K562 (cell line): ENCODE measurements at regions not wholly inside any gene's neighbourhood (a gene's known extent, or its start where the extent isn't known, plus 50 kb on each side); places are given as distances from the start of the nearest gene placed in this dataset.

ENCODE experiments used
- ATAC-seq: fragments of 200-7000 bp; cut with Tn5 transposase; 3 replicates; pipeline ENCODE4 v1.9.1; 2020; ENCODE audit warnings: moderate library complexity
- BruUV-seq: library from RNA; stranded (reverse); fragments of 400-500 nt; replicated peaks from 2 replicates; lab custom pipeline; 2021; lab: Mats Ljungman, UMichigan
- CTCF ChIA-PET: fragments of 300-600 bp; formaldehyde crosslinking; extraction: SDS; loops from one replicate; lab custom pipeline; 2021; ENCODE audit warnings: low intra/inter-chr PET ratio; lab: Yijun Ruan, JAX
- POLR2A ChIA-PET: fragments of 300-600, 350-650 bp; sonication (Branson Sonifier 250); formaldehyde crosslinking; extraction: SDS; loops from one replicate; lab custom pipeline; 2021; ENCODE audit warnings: antibody characterized with exemption, inconsistent platforms; lab: Yijun Ruan, JAX
- DNase-seq, 4 experiments: peaks; one replicate each; pipeline versions ENCODE4 v3.0.0 to v3.0.0-alpha.2; 2011 to 2018; ENCODE audit warnings: low spot score in 3 of 4, mixed read lengths in 3 of 4; ENCODE audit errors: extremely low read depth in 1 of 4
- FAIRE-seq: peaks from 2 replicates; lab custom pipeline; 2011; peaks lifted over from hg19 to GRCh38; lab: Jason Lieb, UNC
- H2AFZ ChIP-seq: 2 replicates; pipeline ENCODE4 v1.6.0; 2011; ENCODE audit warnings: low read depth, low read length, control low read depth, inconsistent platforms
- H3K27ac ChIP-seq: fragments of 200-600 bp; 3 replicates; pipeline ENCODE4 v1.8.0; 2011; ENCODE audit warnings: low read depth, mild to moderate bottlenecking, control low read depth, inconsistent platforms, low read length, moderate library complexity, mixed read lengths; ENCODE audit errors: extremely low read depth
- H3K27me3 ChIP-seq, 2 experiments: fragments of 300-600 bp in 1 of 2; 2 replicates in 1 of 2; 3 replicates in 1 of 2; pipeline versions ENCODE4 v1.6.0 to v1.8.0; 2011; ENCODE audit warnings: inconsistent platforms in 2 of 2, low read length in 2 of 2, mild to moderate bottlenecking in 1 of 2, mixed read lengths in 1 of 2, moderate library complexity in 1 of 2; ENCODE audit not compliant: control insufficient read depth in 2 of 2, insufficient read depth in 2 of 2
- H3K36me3 ChIP-seq: fragments of 300-600 bp; 3 replicates; pipeline ENCODE4 v1.8.0; 2011; ENCODE audit warnings: mild to moderate bottlenecking, low read length, inconsistent platforms; ENCODE audit not compliant: control insufficient read depth, insufficient read depth
- H3K4me1 ChIP-seq, 2 experiments: fragments of 200-600 bp in 1 of 2; replicated peaks in 1 of 2; 2 replicates in 1 of 2; 3 replicates in 1 of 2; pipeline versions ENCODE4 v1.5.1 to v1.8.0; 2011; ENCODE audit warnings: inconsistent platforms in 2 of 2, low read length in 2 of 2, mild to moderate bottlenecking in 1 of 2, mixed read lengths in 1 of 2, moderate library complexity in 1 of 2; ENCODE audit not compliant: control insufficient read depth in 2 of 2, insufficient read depth in 2 of 2
- H3K4me2 ChIP-seq: 2 replicates; pipeline ENCODE4 v1.6.1; 2011; ENCODE audit warnings: low read length, control low read depth, inconsistent platforms, mixed read lengths; ENCODE audit not compliant: insufficient read depth
- H3K4me3 ChIP-seq: fragments of 200-600 bp; sonication (generic), shearing (Covaris generic); 2 replicates; pipeline ENCODE4 v1.5.1; 2016; ENCODE audit warnings: control low read depth, inconsistent platforms
- H3K79me2 ChIP-seq: fragments of 200-600 bp; 3 replicates; pipeline ENCODE4 v1.8.0; 2011; ENCODE audit warnings: low read length, inconsistent platforms; ENCODE audit not compliant: control insufficient read depth, insufficient read depth
- H3K9ac ChIP-seq, 2 experiments: 2 replicates each; pipeline versions ENCODE4 v1.6.0 to v1.6.1; 2011; ENCODE audit warnings: low read depth in 2 of 2, low read length in 2 of 2, control low read depth in 1 of 2, inconsistent platforms in 1 of 2, mild to moderate bottlenecking in 1 of 2, mixed read lengths in 1 of 2; ENCODE audit not compliant: insufficient read depth in 1 of 2
- H3K9me1 ChIP-seq: one replicate; pipeline ENCODE4 v1.6.0; 2011; ENCODE audit warnings: inconsistent platforms, mild to moderate bottlenecking, low read length, moderate library complexity; ENCODE audit not compliant: control insufficient read depth, insufficient read depth
- H3K9me3 ChIP-seq: replicated peaks from 2 replicates; pipeline ENCODE4 v1.5.1; 2011; ENCODE audit warnings: low read depth, low read length, inconsistent platforms; ENCODE audit not compliant: control insufficient read depth, insufficient read depth
- H4K20me1 ChIP-seq: replicated peaks from 2 replicates; pipeline ENCODE4 v1.6.1; 2011; ENCODE audit warnings: low read length, inconsistent platforms, mixed read lengths; ENCODE audit not compliant: control insufficient read depth, insufficient read depth
- BRF1 ChIP-seq: IDR thresholded peaks from 3 replicates; pipeline ENCODE4 v1.6.1; 2011; ENCODE audit warnings: borderline replicate concordance, mild to moderate bottlenecking; ENCODE audit not compliant: insufficient read length; ENCODE audit errors: extremely low read depth
- CBFA2T3 ChIP-seq: fragments of 450-650 bp; IDR thresholded peaks from 2 replicates; pipeline ENCODE4 v1.6.1; 2017
- GATAD2B ChIP-seq: fragments of 450-650 bp; IDR thresholded peaks from 2 replicates; pipeline ENCODE4 v1.6.1; 2017; ENCODE audit warnings: mild to moderate bottlenecking, borderline replicate concordance
- HNRNPLL ChIP-seq: fragments of 200-400 bp; formaldehyde crosslinking; IDR thresholded peaks from 2 replicates; pipeline ENCODE4 v1.6.1; 2017; ENCODE audit warnings: low read length, low read depth, mild to moderate bottlenecking; ENCODE audit not compliant: poor library complexity, severe bottlenecking
- MAFK ChIP-seq: IDR thresholded peaks from 2 replicates; pipeline ENCODE4 v1.6.1; 2011; ENCODE audit warnings: low read length, improper control_type of control experiment
- MCM3 ChIP-seq: fragments of 450-650 bp; IDR thresholded peaks from 2 replicates; pipeline ENCODE4 v1.6.1; 2016
- MECOM ChIP-seq: fragments of 250-450 bp; sonication (Bioruptor Pico); IDR thresholded peaks from 2 replicates; pipeline ENCODE4 v1.8.0; 2022; ENCODE audit warnings: inconsistent platforms
- RBM14 ChIP-seq: fragments of 200-400 bp; formaldehyde crosslinking; IDR thresholded peaks from 2 replicates; pipeline ENCODE4 v1.6.1; 2018; ENCODE audit warnings: low read depth, mild to moderate bottlenecking, low read length, moderate library complexity, borderline replicate concordance; ENCODE audit not compliant: insufficient read depth
- TAL1 ChIP-seq: fragments of 450-650 bp; IDR thresholded peaks from 2 replicates; pipeline ENCODE4 v1.6.1; 2016; ENCODE audit warnings: mild to moderate bottlenecking
- YY1 ChIP-seq, 3 experiments: IDR thresholded peaks; 2 replicates each; pipeline ENCODE4 v1.6.1; 2011; ENCODE audit warnings: low read length in 2 of 3, mild to moderate bottlenecking in 2 of 3, moderate library complexity in 2 of 3, borderline replicate concordance in 1 of 3, control low read depth in 1 of 3, low read depth in 1 of 3; ENCODE audit not compliant: insufficient read depth in 3 of 3, insufficient replicate concordance in 2 of 3, control insufficient read depth in 1 of 3, insufficient read length in 1 of 3; ENCODE audit errors: extremely low read depth in 1 of 3
- ZFPM2 ChIP-seq: fragments of 250-450 bp; sonication (Bioruptor Pico); IDR thresholded peaks from 2 replicates; pipeline ENCODE4 v1.5.1; 2022; ENCODE audit warnings: mild to moderate bottlenecking
- ZNF232 ChIP-seq: sonication (generic); formaldehyde crosslinking; IDR thresholded peaks from 2 replicates; pipeline ENCODE4 v1.8.0; 2022; ENCODE audit warnings: mild to moderate bottlenecking, missing genetic modification reagents
- ZNF79 ChIP-seq: fragments of 250-450 bp; sonication (Bioruptor Pico); IDR thresholded peaks from 2 replicates; pipeline ENCODE4 v1.4.0; 2020; ENCODE audit warnings: low read depth, mild to moderate bottlenecking, moderate library complexity
- ZSCAN29 ChIP-seq: fragments of 450-650 bp; IDR thresholded peaks from 2 replicates; pipeline ENCODE4 v1.6.1; 2017
- WGBS: fragments of 100-300 bp; shearing (Covaris generic); methylation state at CpG from one replicate; pipeline ENCODE4 v1.1.6; 2016; ENCODE audit warnings: low coverage, mixed read lengths; ENCODE audit not compliant: insufficient coverage; ENCODE audit errors: missing lambda C conversion rate; 5-methylcytosine and 5-hydroxymethylcytosine counted together
- in situ Hi-C: fragments of 300-500 bp; cut with MboI; formaldehyde crosslinking; loops from 4 replicates; pipeline ENCODE4 v1.15.0; 2018; ENCODE audit warnings: inconsistent platforms, mixed read lengths
- intact Hi-C: fragments of 100-400 bp; cut with micrococcal nuclease; formaldehyde crosslinking; loops from 2 replicates; pipeline ENCODE4 v1.14.2; 2022
- TF ChIP-seq, protein P1 (sequence below): fragments of 200-800 bp; sonication (Bioruptor generic); IDR thresholded peaks from 2 replicates; pipeline ENCODE4 v1.6.1; 2017; ENCODE audit warnings: missing genetic modification characterization, missing compliant biosample characterization
- TF ChIP-seq, protein P2 (sequence below): sonication (generic); formaldehyde crosslinking; IDR thresholded peaks from 2 replicates; pipeline ENCODE4 v1.8.0; 2022; ENCODE audit warnings: missing genetic modification reagents, mild to moderate bottlenecking, borderline replicate concordance

GRCh38 chr4:181008164-181008563 is 1235.0 kb upstream of the TENM3 start:
- Histone ChIP-seq H3K9ac (no peak overlapping the region), H3K27ac (no peak overlapping the region), H3K4me1 (no peaks in the 10 kb centered on the region), H3K4me2 (no peak overlapping the region), H3K27me3 (no peaks in the 10 kb centered on the region), H4K20me1 (no peaks in the 10 kb centered on the region)
- CTCF ChIA-PET, result no interaction called here
- FAIRE-seq, result no peak
- in situ Hi-C loops (no loop called here), intact Hi-C loops (no loop called here)
- POLR2A ChIA-PET, result no interaction called here
- no peak for ATAC-seq
- 4% methylated on average over 4 of the region's 4 CpGs for WGBS
- no peak for TF ChIP-seq MAFK
- no peak for TF ChIP-seq MCM3
- no peak for TF ChIP-seq ZFPM2 (CRISPR knock-in tag)
- no peak for TF ChIP-seq ZSCAN29
- TF ChIP-seq ZNF232 (CRISPR knock-in tag), result no peak
- TF ChIP-seq CBFA2T3, result no peak
- TF ChIP-seq YY1 (IDR thresholded peaks at IDR 0.05; ENCODE audit: borderline replicate concordance in 1 of 3, control insufficient read depth in 1 of 3, extremely low read depth in 1 of 3, insufficient read depth in 3 of 3, insufficient read length in 1 of 3, insufficient replicate concordance in 2 of 3, low read depth in 1 of 3, low read length in 2 of 3), result no peak
- TF ChIP-seq, protein P1, sequence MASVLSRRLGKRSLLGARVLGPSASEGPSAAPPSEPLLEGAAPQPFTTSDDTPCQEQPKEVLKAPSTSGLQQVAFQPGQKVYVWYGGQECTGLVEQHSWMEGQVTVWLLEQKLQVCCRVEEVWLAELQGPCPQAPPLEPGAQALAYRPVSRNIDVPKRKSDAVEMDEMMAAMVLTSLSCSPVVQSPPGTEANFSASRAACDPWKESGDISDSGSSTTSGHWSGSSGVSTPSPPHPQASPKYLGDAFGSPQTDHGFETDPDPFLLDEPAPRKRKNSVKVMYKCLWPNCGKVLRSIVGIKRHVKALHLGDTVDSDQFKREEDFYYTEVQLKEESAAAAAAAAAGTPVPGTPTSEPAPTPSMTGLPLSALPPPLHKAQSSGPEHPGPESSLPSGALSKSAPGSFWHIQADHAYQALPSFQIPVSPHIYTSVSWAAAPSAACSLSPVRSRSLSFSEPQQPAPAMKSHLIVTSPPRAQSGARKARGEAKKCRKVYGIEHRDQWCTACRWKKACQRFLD (CRISPR knock-in tag), result no peak
- TF ChIP-seq BRF1, result no peak
- TF ChIP-seq ZNF79 (CRISPR knock-in tag), result no peak
- no peak for TF ChIP-seq MECOM (CRISPR knock-in tag)
- no peak for TF ChIP-seq HNRNPLL
- no peak for TF ChIP-seq GATAD2B
- no peak for TF ChIP-seq TAL1
- TF ChIP-seq, protein P2, sequence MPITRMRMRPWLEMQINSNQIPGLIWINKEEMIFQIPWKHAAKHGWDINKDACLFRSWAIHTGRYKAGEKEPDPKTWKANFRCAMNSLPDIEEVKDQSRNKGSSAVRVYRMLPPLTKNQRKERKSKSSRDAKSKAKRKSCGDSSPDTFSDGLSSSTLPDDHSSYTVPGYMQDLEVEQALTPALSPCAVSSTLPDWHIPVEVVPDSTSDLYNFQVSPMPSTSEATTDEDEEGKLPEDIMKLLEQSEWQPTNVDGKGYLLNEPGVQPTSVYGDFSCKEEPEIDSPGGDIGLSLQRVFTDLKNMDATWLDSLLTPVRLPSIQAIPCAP (CRISPR knock-in tag), result no peak
- TF ChIP-seq RBM14, result no peak
- TF ChIP-seq, all 486 proteins: peak for 0
- no peak overlapping the region for H2AFZ ChIP-seq
- DNase-seq, result no peak
- no peaks in the 10 kb centered on the region for H3K79me2 ChIP-seq
- no peaks in the 10 kb centered on the region for H3K9me1 ChIP-seq
- no peaks in the 10 kb centered on the region for H3K9me3 ChIP-seq
- H3K36me3 ChIP-seq, result no peaks in the 10 kb centered on the region
- H3K4me3 ChIP-seq, result no peak overlapping the region
- no TSS peak for BruUV-seq
